ENCODE measurements at regions not wholly inside any gene's neighbourhood (a gene's known extent, or its start where the extent isn't known, plus 50 kb on each side); places are given as distances from the start of the nearest gene placed in this dataset.
"Not testable (repeated sequence)": the region's sequence is repeated elsewhere in the genome, so short reads cannot be mapped to it uniquely, and the experiment has no call there.

GRCh38 chr2:125643585-125643984 lies 1012.4 kb upstream of the GYPC start:
- Mint-ChIP-seq H3K36me3 (ENCODE audit: insufficient read depth) (no peaks in the 10 kb centered on the region), H3K4me3 (no peak overlapping the region), H3K4me1 (ENCODE audit: low read depth) (no peaks in the 10 kb centered on the region), H3K9me3 (peaks cover 3% of the 10 kb centered on the region), H3K27me3 (ENCODE audit: low read depth) (no peaks in the 10 kb centered on the region)
- DNase-seq: no peak
- no peak for ATAC-seq

- H3K4me1 Mint-ChIP-seq (ENCODE audit: low read depth): no peaks in the 10 kb centered on the region
- no peak overlapping the region for H3K4me3 Mint-ChIP-seq
- DNase-seq (no peak), ATAC-seq (no peak)
- H3K27me3 Mint-ChIP-seq (ENCODE audit: low read depth): no peaks in the 10 kb centered on the region
- no peaks in the 10 kb centered on the region for H3K36me3 Mint-ChIP-seq (ENCODE audit: insufficient read depth)
- peaks cover 3% of the 10 kb centered on the region for H3K9me3 Mint-ChIP-seq
Observed at GRCh38 chr2:125644257-125644656, 1011.7 kb upstream of the GYPC start.

- no peak for ATAC-seq
- no peaks in the 10 kb centered on the region for H3K27me3 Mint-ChIP-seq (ENCODE audit: low read depth)
Observed at GRCh38 chr2:125652280-125652679, 1003.7 kb upstream of the GYPC start.

GRCh38 chr2:125654226-125654625 lies 1001.7 kb upstream of the GYPC start:
- DNase-seq (no peak), ATAC-seq (no peak)
- Mint-ChIP-seq H3K27me3 (ENCODE audit: low read depth) (no peaks in the 10 kb centered on the region), H3K9me3 (peaks cover 6% of the 10 kb centered on the region), H3K4me1 (ENCODE audit: low read depth) (no peaks in the 10 kb centered on the region), H3K36me3 (ENCODE audit: insufficient read depth) (no peaks in the 10 kb centered on the region), H3K4me3 (no peak overlapping the region)

More at GRCh38 chr2:125652280-125652679, 1003.7 kb upstream of the GYPC start:
- Mint-ChIP-seq H3K4me1 (ENCODE audit: low read depth) (no peaks in the 10 kb centered on the region), H3K4me3 (no peak overlapping the region), H3K36me3 (ENCODE audit: insufficient read depth) (no peaks in the 10 kb centered on the region), H3K9me3 (peaks cover 6% of the 10 kb centered on the region)
- DNase-seq: no peak

- Mint-ChIP-seq H3K27me3 (ENCODE audit: low read depth) (no peaks in the 10 kb centered on the region), H3K4me1 (ENCODE audit: low read depth) (no peaks in the 10 kb centered on the region)
- no peak for DNase-seq
Observed at GRCh38 chr2:125656190-125656589, 999.8 kb upstream of the GYPC start.

DNA sequence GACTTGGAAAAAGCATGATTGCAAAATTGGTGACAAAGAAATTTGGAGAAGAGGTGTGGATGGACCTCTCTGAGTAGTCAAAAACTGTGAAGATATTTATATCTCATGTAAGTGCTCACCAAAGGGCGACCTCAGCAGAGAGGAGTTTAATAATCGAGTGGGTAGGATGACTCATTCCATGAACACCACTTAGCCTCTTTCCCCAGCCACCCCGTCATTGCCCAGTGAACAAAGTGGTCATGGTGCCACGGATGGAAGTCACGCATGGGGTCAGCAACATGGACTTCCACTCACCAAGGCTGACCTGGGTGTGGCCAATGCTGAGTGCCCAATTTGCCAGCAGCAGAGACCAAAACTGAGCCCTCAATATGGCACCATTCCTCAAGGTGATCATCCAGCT lies 997.4 kb upstream of the GYPC start:
- Mint-ChIP-seq H3K4me1 (ENCODE audit: low read depth) (no peaks in the 10 kb centered on the region), H3K4me3 (no peak overlapping the region), H3K9me3 (peaks cover 6% of the 10 kb centered on the region), H3K36me3 (ENCODE audit: insufficient read depth) (no peaks in the 10 kb centered on the region), H3K27me3 (ENCODE audit: low read depth) (no peaks in the 10 kb centered on the region)
- ATAC-seq (no peak), DNase-seq (no peak)

More at GRCh38 chr2:125656190-125656589, 999.8 kb upstream of the GYPC start:
- H3K9me3 Mint-ChIP-seq: peaks cover 3% of the 10 kb centered on the region
- ATAC-seq: no peak
- H3K4me3 Mint-ChIP-seq: no peak overlapping the region
- H3K36me3 Mint-ChIP-seq (ENCODE audit: insufficient read depth): no peaks in the 10 kb centered on the region

- H3K9me3 Mint-ChIP-seq; H3K4me3 Mint-ChIP-seq; H3K4me1 Mint-ChIP-seq (ENCODE audit: low read depth); ATAC-seq; H3K36me3 Mint-ChIP-seq (ENCODE audit: insufficient read depth); DNase-seq; H3K27me3 Mint-ChIP-seq (ENCODE audit: low read depth): not testable (repeated sequence)
Observed at GRCh38 chr2:125660369-125660768, 995.6 kb upstream of the GYPC start.

- H3K4me3 Mint-ChIP-seq: no peak overlapping the region
- H3K4me1 Mint-ChIP-seq (ENCODE audit: low read depth): no peaks in the 10 kb centered on the region
- H3K36me3 Mint-ChIP-seq (ENCODE audit: insufficient read depth): no peaks in the 10 kb centered on the region
- DNase-seq: no peak
- H3K27me3 Mint-ChIP-seq (ENCODE audit: low read depth): no peaks in the 10 kb centered on the region
- no peak for ATAC-seq
- H3K9me3 Mint-ChIP-seq: peaks cover 9% of the 10 kb centered on the region
Observed at GRCh38 chr2:125667630-125668029, 988.3 kb upstream of the GYPC start.

DNA sequence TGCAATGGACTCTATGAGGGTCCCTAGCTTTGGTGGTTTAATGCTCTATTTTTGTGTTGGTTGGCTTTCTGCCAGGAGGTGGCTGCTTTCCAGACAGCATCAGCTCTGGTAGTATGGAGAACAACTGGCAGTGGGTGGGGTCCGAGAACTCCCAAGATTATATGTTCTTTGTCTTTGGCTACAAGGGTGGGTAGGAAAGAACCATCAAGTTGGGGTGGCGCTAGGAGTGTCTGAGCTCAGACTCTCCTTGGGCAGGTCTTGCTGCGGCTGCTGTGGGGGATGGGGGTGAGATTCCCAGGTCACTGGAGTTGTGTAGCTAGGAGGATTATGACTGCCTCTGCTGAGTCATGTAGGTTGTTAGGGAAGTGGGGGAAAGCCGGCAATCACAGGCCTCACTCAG lies 976.1 kb upstream of the GYPC start:
- Mint-ChIP-seq H3K4me3 (no peak overlapping the region), H3K36me3 (ENCODE audit: insufficient read depth) (no peaks in the 10 kb centered on the region), H3K27me3 (ENCODE audit: low read depth) (no peaks in the 10 kb centered on the region), H3K4me1 (ENCODE audit: low read depth) (no peaks in the 10 kb centered on the region), H3K9me3 (peaks cover 9% of the 10 kb centered on the region)
- no peak for ATAC-seq
- DNase-seq: no peak

- Mint-ChIP-seq H3K9me3 (peaks cover 9% of the 10 kb centered on the region), H3K36me3 (ENCODE audit: insufficient read depth) (no peaks in the 10 kb centered on the region), H3K4me3 (no peak overlapping the region), H3K4me1 (ENCODE audit: low read depth) (no peaks in the 10 kb centered on the region), H3K27me3 (ENCODE audit: low read depth) (no peaks in the 10 kb centered on the region)
- no peak for DNase-seq
- no peak for ATAC-seq
Observed at GRCh38 chr2:125680809-125681208, 975.1 kb upstream of the GYPC start.

GRCh38 chr2:125681576-125681975 lies 974.4 kb upstream of the GYPC start:
- no peaks in the 10 kb centered on the region for H3K36me3 Mint-ChIP-seq (ENCODE audit: insufficient read depth)
- no peaks in the 10 kb centered on the region for H3K27me3 Mint-ChIP-seq (ENCODE audit: low read depth)
- H3K4me3 Mint-ChIP-seq: no peak overlapping the region
- H3K9me3 Mint-ChIP-seq: peaks cover 9% of the 10 kb centered on the region
- H3K4me1 Mint-ChIP-seq (ENCODE audit: low read depth): no peaks in the 10 kb centered on the region
- ATAC-seq (no peak), DNase-seq (no peak)

GRCh38 chr2:125681976-125682805 lies 973.8 kb upstream of the GYPC start:
- DNase-seq (no peak), ATAC-seq (no peak)
- Mint-ChIP-seq H3K36me3 (ENCODE audit: insufficient read depth) (no peaks in the 10 kb centered on the region), H3K4me3 (no peak overlapping the region), H3K27me3 (ENCODE audit: low read depth) (no peaks in the 10 kb centered on the region), H3K9me3 (peaks cover 4% of the 10 kb centered on the region), H3K4me1 (ENCODE audit: low read depth) (no peaks in the 10 kb centered on the region)

GRCh38 chr2:125684256-125684655 lies 971.7 kb upstream of the GYPC start:
- no peak for ATAC-seq
- Mint-ChIP-seq H3K36me3 (ENCODE audit: insufficient read depth) (no peaks in the 10 kb centered on the region), H3K27me3 (ENCODE audit: low read depth) (no peaks in the 10 kb centered on the region), H3K4me3 (no peak overlapping the region), H3K9me3 (no peaks in the 10 kb centered on the region), H3K4me1 (ENCODE audit: low read depth) (no peaks in the 10 kb centered on the region)
- no peak for DNase-seq

DNA sequence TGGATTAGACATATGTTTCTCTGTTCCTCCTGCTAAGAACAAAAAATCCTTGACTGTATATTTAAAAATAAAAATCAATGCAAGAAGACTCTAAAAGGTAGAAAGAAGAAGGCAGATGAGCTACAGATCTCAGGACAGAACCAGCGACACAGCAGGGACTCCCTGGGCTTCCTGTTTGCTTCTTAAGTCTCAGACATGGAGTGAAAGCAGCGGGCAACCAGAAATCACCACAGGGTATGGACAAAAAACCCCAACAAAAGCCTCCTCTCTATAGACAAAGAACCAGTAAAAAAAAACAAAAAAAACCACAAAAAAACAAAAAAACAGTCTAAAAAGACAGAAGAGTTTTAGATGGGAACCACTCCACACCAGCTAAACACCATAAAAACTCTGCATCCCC lies 971.0 kb upstream of the GYPC start:
- Mint-ChIP-seq H3K27me3 (ENCODE audit: low read depth) (no peaks in the 10 kb centered on the region), H3K9me3 (no peaks in the 10 kb centered on the region), H3K4me1 (ENCODE audit: low read depth) (no peaks in the 10 kb centered on the region), H3K36me3 (ENCODE audit: insufficient read depth) (no peaks in the 10 kb centered on the region), H3K4me3 (no peak overlapping the region)
- no peak for ATAC-seq
- DNase-seq: no peak

DNA sequence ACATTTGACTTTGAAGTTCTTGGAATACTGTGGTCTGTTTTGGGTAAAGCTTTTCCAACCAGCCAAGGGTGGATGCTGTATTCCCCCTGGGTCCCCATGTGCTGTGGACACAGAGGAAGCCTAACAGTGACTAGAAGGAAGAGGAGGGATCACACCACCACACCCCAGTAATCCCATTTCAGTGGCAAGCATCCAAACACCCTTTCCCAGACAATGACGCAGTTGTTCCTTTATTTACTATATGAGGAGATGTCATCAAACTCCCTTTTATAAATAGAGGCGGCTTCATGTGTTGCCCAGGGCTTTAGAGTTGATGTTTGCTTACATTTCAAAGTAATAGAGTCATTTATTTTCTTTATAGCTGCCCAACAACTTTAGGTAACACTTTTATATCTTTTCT lies 959.4 kb upstream of the GYPC start:
- Mint-ChIP-seq H3K36me3 (ENCODE audit: insufficient read depth) (no peaks in the 10 kb centered on the region), H3K9me3 (no peaks in the 10 kb centered on the region), H3K27me3 (ENCODE audit: low read depth) (no peaks in the 10 kb centered on the region), H3K4me1 (ENCODE audit: low read depth) (no peaks in the 10 kb centered on the region), H3K4me3 (no peak overlapping the region)
- ATAC-seq: no peak
- DNase-seq: no peak

All from activated T-cell treated with anti-CD3 and anti-CD28 coated beads, Interleukin-2, amount 50 U/mL, for 4 hours (primary cell).